ENCODE measurements at regions not wholly inside any gene's neighbourhood (a gene's known extent, or its start where the extent isn't known, plus 50 kb on each side); places are given as distances from the start of the nearest gene placed in this dataset.

DNA sequence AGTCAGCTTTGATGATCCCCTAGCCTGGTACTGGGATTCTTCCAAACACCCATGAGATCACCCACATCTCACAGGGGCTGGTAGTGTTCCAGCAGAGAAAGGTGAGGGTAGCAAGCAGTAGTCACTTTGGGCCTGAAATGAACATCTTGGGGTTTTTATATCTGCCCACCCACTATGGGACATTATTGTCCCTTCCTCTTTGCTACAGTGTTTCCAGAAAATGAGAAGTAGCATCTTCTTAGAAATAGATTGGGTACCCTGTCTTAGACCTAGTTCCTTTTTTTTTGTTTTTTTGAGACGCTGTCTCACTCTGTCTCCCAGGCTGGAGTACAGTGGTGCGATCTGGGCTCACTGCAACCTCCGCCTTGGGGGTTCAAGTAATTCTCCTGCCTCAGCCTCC, 249.2 kb upstream of the ANKRD55 start:
- Histone ChIP-seq H3K4me3 (replicated peaks in 1 of 3; ENCODE audit: insufficient read depth in 1 of 3, low read depth in 2 of 3, low read length in 3 of 3) (no peak overlapping the region), H3K27ac (ENCODE audit: extremely low read length, insufficient read depth, low read length) (peak overlapping the region; percentile 96), H3K36me3 (replicated peaks in 1 of 2; ENCODE audit: control insufficient read depth in 1 of 2, insufficient read depth in 2 of 2, low read length in 2 of 2) (no peaks in the 10 kb centered on the region), H3K27me3 (ENCODE audit: control insufficient read depth in 1 of 2, insufficient read depth in 2 of 2, low read length in 2 of 2) (no peaks in the 10 kb centered on the region), H3K4me1 (ENCODE audit: insufficient read depth, low read length) (peaks cover 56% of the 10 kb centered on the region), H3K79me2 (ENCODE audit: insufficient read depth, low read length) (peaks cover 2% of the 10 kb centered on the region), H2AFZ (ENCODE audit: low read length) (no peak overlapping the region), H3K4me2 (ENCODE audit: low read depth, low read length) (no peak overlapping the region), H3K9me3 (ENCODE audit: low read length) (peaks cover 6% of the 10 kb centered on the region; the same call in 1 of the 2 replicates), H4K20me1 (ENCODE audit: insufficient read depth, low read length) (no peaks in the 10 kb centered on the region), H3K9ac (ENCODE audit: insufficient read depth, low read depth, low read length) (0 out of 2 replicates have a peak overlapping the region, but pooled peaks have one; percentile 78)
- BruUV-seq (replicated peaks), result no TSS peak
- ATAC-seq, result no peak
- POLR2A ChIA-PET, result interaction anchor here (0.6 to 1.9 kb wide), 2 partner anchors 124 to 353 kb away, joined by 3 to 8 read pairs; no protein-coding TSS in a partner anchor
- CTCF ChIA-PET (ENCODE audit: low intra/inter-chr PET ratio, low total read pairs), result interaction anchor here (1.4 kb wide), 1 partner anchor 356 kb away, joined by 3 read pairs; no protein-coding TSS in a partner anchor
- WGBS (ENCODE audit: low lambda C conversion rate), result 99% methylated on average over 3 of the region's 3 CpGs
- no peak for FAIRE-seq
- DNase-seq (ENCODE audit: low spot score), result no peak
- intact Hi-C loops (cut with micrococcal nuclease; ENCODE audit: unreplicated experiment) (loop anchor here (5.0 to 10.0 kb wide), 2 partner anchors 192 to 355 kb away; no protein-coding TSS in a partner anchor), in situ Hi-C loops (cut with HindIII; ENCODE audit: extremely low pct_ligation_motif_present, low pct_unique_long_range_greater_than_20kb) (loop anchor here (10.0 to 25.0 kb wide), 2 partner anchors 128 to 355 kb away; no protein-coding TSS in a partner anchor)
- TF ChIP-seq ZNF556 (CRISPR knock-in tag; IDR thresholded peaks at IDR 0.05; ENCODE audit: borderline replicate concordance) (no peak; the same call in 1 of the 2 replicates), ZNF543 (CRISPR knock-in tag; IDR thresholded peaks at IDR 0.05) (no peak), ZNF768 (CRISPR knock-in tag; IDR thresholded peaks at IDR 0.05) (no peak)
- TF ChIP-seq, protein P1, sequence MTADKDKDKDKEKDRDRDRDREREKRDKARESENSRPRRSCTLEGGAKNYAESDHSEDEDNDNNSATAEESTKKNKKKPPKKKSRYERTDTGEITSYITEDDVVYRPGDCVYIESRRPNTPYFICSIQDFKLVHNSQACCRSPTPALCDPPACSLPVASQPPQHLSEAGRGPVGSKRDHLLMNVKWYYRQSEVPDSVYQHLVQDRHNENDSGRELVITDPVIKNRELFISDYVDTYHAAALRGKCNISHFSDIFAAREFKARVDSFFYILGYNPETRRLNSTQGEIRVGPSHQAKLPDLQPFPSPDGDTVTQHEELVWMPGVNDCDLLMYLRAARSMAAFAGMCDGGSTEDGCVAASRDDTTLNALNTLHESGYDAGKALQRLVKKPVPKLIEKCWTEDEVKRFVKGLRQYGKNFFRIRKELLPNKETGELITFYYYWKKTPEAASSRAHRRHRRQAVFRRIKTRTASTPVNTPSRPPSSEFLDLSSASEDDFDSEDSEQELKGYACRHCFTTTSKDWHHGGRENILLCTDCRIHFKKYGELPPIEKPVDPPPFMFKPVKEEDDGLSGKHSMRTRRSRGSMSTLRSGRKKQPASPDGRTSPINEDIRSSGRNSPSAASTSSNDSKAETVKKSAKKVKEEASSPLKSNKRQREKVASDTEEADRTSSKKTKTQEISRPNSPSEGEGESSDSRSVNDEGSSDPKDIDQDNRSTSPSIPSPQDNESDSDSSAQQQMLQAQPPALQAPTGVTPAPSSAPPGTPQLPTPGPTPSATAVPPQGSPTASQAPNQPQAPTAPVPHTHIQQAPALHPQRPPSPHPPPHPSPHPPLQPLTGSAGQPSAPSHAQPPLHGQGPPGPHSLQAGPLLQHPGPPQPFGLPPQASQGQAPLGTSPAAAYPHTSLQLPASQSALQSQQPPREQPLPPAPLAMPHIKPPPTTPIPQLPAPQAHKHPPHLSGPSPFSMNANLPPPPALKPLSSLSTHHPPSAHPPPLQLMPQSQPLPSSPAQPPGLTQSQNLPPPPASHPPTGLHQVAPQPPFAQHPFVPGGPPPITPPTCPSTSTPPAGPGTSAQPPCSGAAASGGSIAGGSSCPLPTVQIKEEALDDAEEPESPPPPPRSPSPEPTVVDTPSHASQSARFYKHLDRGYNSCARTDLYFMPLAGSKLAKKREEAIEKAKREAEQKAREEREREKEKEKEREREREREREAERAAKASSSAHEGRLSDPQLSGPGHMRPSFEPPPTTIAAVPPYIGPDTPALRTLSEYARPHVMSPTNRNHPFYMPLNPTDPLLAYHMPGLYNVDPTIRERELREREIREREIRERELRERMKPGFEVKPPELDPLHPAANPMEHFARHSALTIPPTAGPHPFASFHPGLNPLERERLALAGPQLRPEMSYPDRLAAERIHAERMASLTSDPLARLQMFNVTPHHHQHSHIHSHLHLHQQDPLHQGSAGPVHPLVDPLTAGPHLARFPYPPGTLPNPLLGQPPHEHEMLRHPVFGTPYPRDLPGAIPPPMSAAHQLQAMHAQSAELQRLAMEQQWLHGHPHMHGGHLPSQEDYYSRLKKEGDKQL (CRISPR knock-in tag; IDR thresholded peaks at IDR 0.05; ENCODE audit: low read depth), result no peak

All from HepG2 (cell line).